ACHN (cell line): ENCODE measurements at regions not wholly inside any gene's neighbourhood (a gene's known extent, or its start where the extent isn't known, plus 50 kb on each side); places are given as distances from the start of the nearest gene placed in this dataset.

ENCODE experiments used
- DNase-seq: peaks from one replicate; pipeline ENCODE4 v3.0.0-alpha.2; 2015
- in situ Hi-C: cut with HindIII; loops from 2 replicates; pipeline ENCODE4 v1.10.0; 2017; ENCODE audit warnings: low sequenced_read_pairs, low pct_ligation_motif_present, low pct_unique_long_range_greater_than_20kb

GRCh38 chr4:15245006-15245530, 182.8 kb upstream of the C1QTNF7 start:
- in situ Hi-C loops, result no loop called here
- DNase-seq, result no peak

DNA sequence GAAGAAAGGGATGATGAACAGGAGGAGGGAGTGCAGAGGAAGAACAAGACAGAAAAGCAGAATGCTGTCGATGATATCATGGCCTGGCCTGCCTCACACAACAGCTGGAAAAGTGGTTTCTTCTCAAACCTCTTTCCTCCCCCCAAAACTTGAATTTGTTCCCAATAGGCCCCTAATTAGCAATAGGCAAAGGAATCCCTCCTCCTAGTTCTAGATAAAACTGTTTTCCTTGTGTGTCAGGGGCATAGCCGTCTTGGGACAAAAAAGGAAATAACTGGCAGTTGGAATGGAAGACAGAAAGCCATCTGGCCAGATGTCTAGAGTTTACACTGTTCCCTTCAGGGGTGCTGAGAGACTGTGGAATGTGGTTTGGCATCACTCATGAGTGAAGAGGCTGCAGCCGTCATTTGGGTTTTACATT, 177.8 kb upstream of the C1QTNF7 start:
- in situ Hi-C loops, result no loop called here

DNA sequence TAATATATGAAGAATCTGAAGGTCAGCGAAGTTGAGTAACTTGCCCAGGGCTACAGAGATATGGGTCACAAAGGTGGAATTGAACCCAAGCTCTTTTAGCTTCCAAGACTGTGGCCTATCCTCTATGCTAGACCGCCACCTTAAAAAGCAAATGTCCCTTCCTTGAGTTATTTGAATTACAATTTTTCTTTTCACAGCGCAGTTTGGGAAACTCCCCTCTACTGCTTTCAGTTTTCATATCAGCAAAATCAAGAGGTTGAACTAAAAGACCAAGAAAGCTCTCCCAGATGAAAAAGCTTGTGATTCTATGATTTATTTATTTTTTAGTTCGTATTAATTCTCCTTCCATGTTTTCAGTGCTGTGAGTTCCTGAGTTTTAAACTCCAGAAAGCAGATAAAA, 174.5 kb upstream of the C1QTNF7 start:
- DNase-seq, result no peak
- in situ Hi-C loops, result no loop called here

More for the DNA sequence above, 177.8 kb upstream of the C1QTNF7 start:
- DNase-seq, result no peak

GRCh38 chr4:15254236-15254880, 173.5 kb upstream of the C1QTNF7 start:
- no peak for DNase-seq
- in situ Hi-C loops, result no loop called here

GRCh38 chr4:15255537-15255936, 172.3 kb upstream of the C1QTNF7 start:
- in situ Hi-C loops, result no loop called here
- DNase-seq, result no peak

GRCh38 chr4:15260758-15261157, 167.1 kb upstream of the C1QTNF7 start:
- DNase-seq, result no peak
- in situ Hi-C loops, result no loop called here

DNA sequence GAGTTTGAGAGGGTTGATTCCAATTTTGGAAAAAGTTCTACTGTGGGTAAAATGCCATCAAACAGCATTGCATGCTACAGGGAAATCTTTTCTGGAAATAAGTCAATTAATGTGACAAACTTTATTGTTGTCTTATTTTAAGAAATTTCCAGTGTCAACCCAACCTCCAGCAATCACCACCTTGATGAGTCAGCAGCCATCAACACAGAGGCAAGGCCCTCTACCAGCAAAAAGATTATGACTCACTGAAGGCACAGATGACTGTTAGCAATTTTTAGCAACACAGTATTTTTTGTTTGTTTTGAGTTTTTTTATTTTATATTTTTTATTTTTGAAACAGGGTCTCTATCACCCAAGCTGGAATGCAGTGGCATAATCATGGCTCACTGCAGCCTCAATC, 165.4 kb upstream of the C1QTNF7 start:
- in situ Hi-C loops, result no loop called here
- no peak for DNase-seq

DNA sequence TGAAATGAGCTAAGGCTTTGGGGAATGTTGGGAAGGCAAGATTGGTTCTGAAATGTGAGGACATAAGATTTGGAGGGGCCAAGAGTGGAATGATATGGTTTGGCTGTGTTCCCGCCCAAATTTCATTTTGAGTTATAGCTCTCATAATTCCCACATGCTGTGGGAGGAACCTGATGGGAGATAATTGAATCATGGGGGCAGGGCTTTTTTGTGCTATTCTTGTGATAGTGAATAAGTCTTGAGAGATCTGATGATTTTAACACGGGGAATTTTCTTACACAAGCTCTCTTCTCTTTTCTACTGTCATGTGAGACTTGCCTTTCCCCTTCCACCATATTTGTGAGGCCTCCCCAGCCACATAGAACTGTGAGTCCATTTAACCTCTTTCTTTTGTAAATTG, 157.6 kb upstream of the C1QTNF7 start:
- in situ Hi-C loops, result no loop called here
- no peak for DNase-seq

DNA sequence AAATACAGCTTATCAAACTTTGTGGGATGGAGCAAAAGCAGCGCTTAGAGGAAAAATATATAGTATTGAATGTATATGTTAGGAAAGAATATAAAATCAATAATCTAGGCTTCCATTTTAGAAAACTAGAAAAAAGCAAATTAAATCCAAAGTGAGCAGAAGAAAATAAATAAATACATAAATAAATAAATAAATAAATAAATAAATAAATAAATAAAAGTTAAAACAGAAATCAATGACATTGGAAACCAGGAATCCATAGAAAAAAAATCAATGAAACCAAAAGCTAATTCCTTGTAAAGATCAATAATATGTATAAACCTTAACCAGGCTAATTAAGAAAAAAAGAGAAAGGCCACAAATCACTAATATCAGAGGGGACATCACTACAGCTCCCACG, 141.8 kb upstream of the C1QTNF7 start:
- in situ Hi-C loops, result no loop called here
- no peak for DNase-seq

DNA sequence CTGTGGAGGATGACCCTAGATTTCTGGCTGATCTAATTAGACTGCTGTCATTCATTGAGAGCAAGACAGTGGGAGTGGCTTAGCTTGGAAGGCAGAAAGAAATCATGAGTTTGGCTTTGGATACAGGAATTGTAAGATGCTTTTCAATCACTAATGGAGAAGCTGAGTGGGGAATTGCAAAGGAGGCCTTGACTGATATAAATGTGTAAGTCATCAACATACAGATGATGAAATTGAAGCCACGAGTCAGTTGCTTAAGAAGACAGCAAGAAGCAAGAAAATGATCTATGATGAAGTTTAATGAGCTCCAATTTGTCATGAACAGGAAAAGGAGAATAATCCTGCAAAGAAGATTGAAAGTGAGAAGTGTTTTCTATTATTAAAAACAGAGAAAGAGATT, 136.7 kb upstream of the C1QTNF7 start:
- no peak for DNase-seq
- in situ Hi-C loops, result no loop called here

DNA sequence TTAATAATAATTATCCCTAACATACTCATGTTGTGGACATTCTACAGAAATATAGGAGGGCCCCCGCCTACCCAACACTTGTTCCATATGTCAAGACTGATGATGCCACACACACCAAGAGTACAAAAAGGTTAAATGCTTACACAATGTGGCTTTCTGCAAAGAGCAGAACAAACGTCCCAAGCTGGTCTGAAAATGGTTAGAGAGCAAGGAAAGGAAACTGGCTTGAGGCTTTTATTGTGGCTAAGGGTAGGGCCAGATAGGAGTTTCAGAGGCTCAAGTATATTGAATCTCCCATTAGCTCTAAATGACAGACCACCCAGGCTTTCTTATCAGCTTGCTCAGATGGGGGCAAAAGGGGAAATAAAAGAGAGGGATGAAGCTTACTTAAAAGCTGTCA, 134.1 kb upstream of the C1QTNF7 start:
- in situ Hi-C loops, result no loop called here
- DNase-seq, result no peak

- in situ Hi-C loops, result no loop called here
- DNase-seq, result no peak
Measured at GRCh38 chr4:15294202-15294601, 133.6 kb upstream of the C1QTNF7 start.

- in situ Hi-C loops, result no loop called here
- no peak for DNase-seq
Measured at GRCh38 chr4:15294832-15295231, 133.0 kb upstream of the C1QTNF7 start.

DNA sequence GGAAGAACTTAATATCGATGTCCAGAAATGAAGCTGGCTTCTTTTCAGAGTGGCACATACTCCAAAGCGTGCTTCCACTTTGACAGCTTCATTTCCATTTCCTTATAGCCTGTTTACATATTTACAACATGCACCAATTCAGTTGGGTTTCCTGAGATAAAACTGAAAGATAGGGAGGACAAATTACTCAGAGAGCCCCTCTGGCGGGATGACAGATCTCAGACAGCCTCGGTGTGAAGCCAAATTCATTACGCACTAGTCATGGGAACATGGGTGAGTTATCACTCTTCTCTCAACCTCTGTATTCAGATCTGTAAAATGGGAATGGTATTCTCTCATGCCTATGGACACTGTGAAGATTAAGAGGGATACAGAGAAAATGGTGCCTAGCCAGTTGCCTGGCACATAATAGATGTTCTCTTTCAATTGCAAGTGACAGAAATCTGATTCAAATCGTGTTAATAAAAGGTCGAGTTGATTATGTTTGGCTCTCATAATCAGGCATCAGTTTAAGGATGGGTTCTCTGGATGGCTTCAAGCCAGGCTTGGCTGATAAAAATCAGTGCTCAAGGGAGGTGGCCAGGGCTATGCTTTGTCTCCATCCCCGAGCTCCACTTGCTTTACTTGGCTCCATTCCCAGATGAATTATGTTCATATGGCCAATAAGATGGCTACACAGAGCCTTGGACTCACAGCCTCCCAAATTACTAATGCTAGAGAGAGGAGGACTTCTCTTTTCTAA, 132.2 kb upstream of the C1QTNF7 start:
- in situ Hi-C loops, result no loop called here
- no peak for DNase-seq

DNA sequence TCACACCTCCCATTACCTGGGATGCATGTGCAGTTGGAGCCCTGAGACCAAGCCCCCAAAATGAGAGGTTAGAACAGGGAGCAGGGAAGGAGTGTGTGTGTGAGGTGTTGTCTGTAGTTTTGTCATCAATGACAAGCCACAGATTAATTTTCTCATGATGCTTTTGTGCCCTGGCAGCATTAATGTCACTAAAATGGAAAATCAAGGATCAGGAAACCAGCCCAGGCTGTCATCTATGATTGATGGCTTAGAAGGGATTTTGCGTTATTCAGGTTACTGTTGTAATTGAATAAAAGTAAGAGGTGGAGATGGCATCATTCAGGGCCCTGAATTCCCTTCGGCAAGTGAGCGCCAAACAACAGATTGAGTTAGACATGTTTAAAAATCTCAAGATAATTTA, 130.5 kb upstream of the C1QTNF7 start:
- in situ Hi-C loops, result no loop called here
- DNase-seq, result no peak

- no peak for DNase-seq
- in situ Hi-C loops, result no loop called here
Measured at GRCh38 chr4:15299627-15300026, 128.2 kb upstream of the C1QTNF7 start.

DNA sequence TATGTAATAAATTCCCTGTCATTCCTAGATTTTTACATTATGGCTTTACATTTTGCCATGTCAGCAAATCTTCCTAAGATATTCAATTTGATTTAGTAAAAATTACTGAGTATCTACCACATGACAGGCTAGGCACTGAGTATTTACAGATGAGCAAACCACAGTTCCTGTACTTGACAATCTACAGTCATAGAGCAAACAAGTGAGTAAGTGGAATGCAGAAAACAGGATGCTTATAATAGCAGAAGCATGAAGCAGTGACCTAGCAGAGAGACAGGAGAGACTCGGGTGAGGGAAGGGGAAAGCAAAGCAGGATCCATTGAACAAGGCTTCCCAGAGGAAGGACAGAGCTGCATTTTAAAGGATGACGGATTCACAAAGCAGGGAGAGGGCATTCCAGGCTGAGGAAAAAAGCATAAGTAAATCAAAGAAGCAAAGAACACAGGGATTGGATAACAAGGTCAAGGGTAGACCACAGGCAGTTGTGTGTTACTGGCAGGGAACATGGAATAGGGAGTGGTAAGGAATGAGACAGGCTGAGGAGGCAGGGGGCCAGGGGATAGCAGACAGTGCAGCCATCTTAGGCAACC, 124.7 kb upstream of the C1QTNF7 start:
- in situ Hi-C loops, result no loop called here
- DNase-seq, result no peak

DNA sequence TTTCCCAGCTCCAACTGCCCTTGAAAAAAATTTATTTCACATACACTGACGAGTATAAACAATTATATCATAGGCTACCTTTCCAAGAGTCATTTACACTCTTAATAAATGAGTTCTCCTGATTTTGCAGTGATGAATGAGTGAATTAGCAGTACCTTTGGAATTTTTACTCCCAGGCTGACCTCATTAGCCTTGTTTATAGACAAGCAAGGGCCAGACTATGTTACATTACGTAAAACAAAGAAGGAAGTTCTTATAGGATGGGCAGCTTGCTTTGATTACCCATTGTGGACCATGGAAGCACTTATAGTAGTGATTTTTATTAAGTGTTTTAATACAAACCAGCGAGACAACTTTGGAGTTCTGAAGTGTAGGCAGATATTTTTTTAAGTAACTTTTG, 112.9 kb upstream of the C1QTNF7 start:
- in situ Hi-C loops, result no loop called here
- no peak for DNase-seq

- in situ Hi-C loops, result no loop called here
- no peak for DNase-seq
Measured at GRCh38 chr4:15317246-15317645, 110.6 kb upstream of the C1QTNF7 start.
